OCI-LY3 (cell line): ENCODE measurements at regions not wholly inside any gene's neighbourhood (a gene's known extent, or its start where the extent isn't known, plus 50 kb on each side); places are given as distances from the start of the nearest gene placed in this dataset.
"Not testable (repeated sequence)": the region's sequence is repeated elsewhere in the genome, so short reads cannot be mapped to it uniquely, and the experiment has no call there.

Experiments used
- H2AFZ ChIP-seq: fragments of 200-600, 300-600 bp; shearing (Covaris generic); 2 replicates; pipeline ENCODE4 v1.6.0; 2014; ENCODE audit warnings: antibody characterized with exemption, low read depth, low read length
- H3K27ac ChIP-seq: fragments of 200-600, 300-600 bp; sonication (generic); 2 replicates; pipeline ENCODE4 v1.5.1; 2014; ENCODE audit warnings: mild to moderate bottlenecking, low read length, moderate library complexity, mixed read lengths
- H3K27me3 ChIP-seq: fragments of 200-600, 300-600 bp; sonication (generic); 2 replicates; pipeline ENCODE4 v1.6.1; 2014; ENCODE audit warnings: low read depth, low read length, mixed read lengths
- H3K36me3 ChIP-seq: fragments of 200-600, 300-600 bp; sonication (generic); replicated peaks from 2 replicates; pipeline ENCODE3; 2014; ENCODE audit warnings: low read depth, low read length, mixed read lengths
- H3K4me1 ChIP-seq: fragments of 300-600, 200-600 bp; sonication (generic); 2 replicates; pipeline ENCODE4 v1.6.1; 2014; ENCODE audit warnings: low read length, mixed read lengths
- H3K4me2 ChIP-seq: fragments of 200-600, 300-600 bp; sonication (generic); 2 replicates; pipeline ENCODE4 v1.6.1; 2014; ENCODE audit warnings: low read length, mixed read lengths
- H3K4me3 ChIP-seq: fragments of 300-600, 200-600 bp; sonication (generic); 2 replicates; pipeline ENCODE4 v1.5.1; 2014; ENCODE audit warnings: antibody characterized with exemption, mild to moderate bottlenecking, low read length, moderate library complexity
- H3K79me2 ChIP-seq: fragments of 300-600, 200-600 bp; shearing (Covaris generic); 2 replicates; pipeline ENCODE4 v1.6.1; 2014; ENCODE audit warnings: mild to moderate bottlenecking, low read length, mixed read lengths
- H3K9ac ChIP-seq: fragments of 300-600, 200-600 bp; shearing (Covaris generic); 2 replicates; pipeline ENCODE4 v1.6.0; 2014; ENCODE audit warnings: mild to moderate bottlenecking, low read length, moderate library complexity
- H3K9me3 ChIP-seq: fragments of 200-600, 300-600 bp; shearing (Covaris generic); 2 replicates; pipeline ENCODE4 v1.6.1; 2014; ENCODE audit warnings: low read length, mixed read lengths; ENCODE audit not compliant: insufficient read depth
- H4K20me1 ChIP-seq: fragments of 200-600, 300-600 bp; sonication (generic); 2 replicates; pipeline ENCODE4 v1.6.1; 2016; ENCODE audit warnings: low read length, mixed read lengths; ENCODE audit not compliant: insufficient read depth
- CTCF ChIP-seq: fragments of 200-600, 300-600 bp; sonication (generic); IDR thresholded peaks from 2 replicates; pipeline ENCODE4 v1.5.1; 2014; ENCODE audit warnings: antibody characterized with exemption, low read length, low read depth

DNA sequence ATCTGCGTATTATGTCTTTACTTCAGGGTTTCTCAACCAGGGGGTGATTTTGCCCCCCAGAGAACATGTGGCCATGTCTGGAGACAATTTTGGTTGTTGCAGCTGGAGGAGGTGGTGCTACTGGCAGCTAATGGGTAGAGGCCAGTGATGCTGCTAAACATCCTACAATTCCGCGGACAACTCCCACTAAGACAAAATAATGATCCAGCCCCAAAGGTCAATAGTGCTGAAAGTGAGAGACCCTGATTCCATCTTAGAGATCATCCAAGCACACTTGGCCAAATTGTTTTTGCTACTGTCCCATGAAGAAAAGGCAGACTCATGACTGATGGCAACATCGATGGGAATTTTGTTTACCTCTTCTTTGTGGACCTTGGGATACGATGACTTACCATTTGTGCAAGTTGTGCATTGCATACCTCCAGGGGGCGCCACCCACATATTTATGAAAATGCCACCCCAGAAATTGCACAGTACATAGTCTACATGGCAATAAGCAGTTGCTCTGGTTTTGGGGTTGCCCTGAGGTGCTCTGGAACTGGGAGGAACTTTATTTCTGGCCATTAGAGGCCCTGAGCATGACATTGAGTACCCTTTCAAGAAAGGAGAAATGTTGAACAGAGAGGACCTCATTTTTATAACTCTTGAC, 144.3 kb downstream of the UNC93B1 start:
- H3K9ac ChIP-seq, H3K79me2 ChIP-seq, H3K4me2 ChIP-seq, H3K36me3 ChIP-seq, H3K27ac ChIP-seq, H4K20me1 ChIP-seq, H3K4me3 ChIP-seq, H2AFZ ChIP-seq, H3K27me3 ChIP-seq, H3K9me3 ChIP-seq, H3K4me1 ChIP-seq: not testable (repeated sequence)
- TF ChIP-seq CTCF, result 0 out of 2 replicates have a peak, but pooled peaks have one; percentile 10

- not testable (repeated sequence) for H3K4me2 ChIP-seq, H3K9ac ChIP-seq, H4K20me1 ChIP-seq, H3K4me1 ChIP-seq, H3K4me3 ChIP-seq, H3K27me3 ChIP-seq, H3K27ac ChIP-seq, H3K36me3 ChIP-seq, H3K79me2 ChIP-seq, H2AFZ ChIP-seq, H3K9me3 ChIP-seq
Observed at GRCh38 chr11:67850747-67851146, 153.2 kb downstream of the UNC93B1 start.

DNA sequence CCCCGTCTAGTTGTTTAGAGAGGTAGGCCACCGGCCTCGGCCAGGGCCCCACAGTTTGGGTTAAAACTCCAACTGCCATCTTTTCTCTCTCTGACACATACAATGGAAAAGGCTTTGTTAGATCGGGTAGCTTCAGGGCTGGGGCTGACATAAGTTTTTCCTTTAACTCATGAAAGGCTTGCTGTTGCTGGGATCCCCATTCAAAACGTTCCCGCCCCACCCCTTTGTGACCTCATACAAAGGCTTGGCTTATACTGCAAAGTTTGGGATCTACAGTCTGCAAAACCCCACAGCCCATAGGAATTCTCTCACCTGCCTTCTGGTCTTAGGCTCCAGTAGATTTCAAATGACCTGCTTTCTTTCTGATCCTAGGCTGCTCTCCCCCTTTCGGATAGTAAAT, 154.1 kb downstream of the UNC93B1 start:
- H3K79me2 ChIP-seq, H3K9me3 ChIP-seq, H3K4me3 ChIP-seq, H3K27me3 ChIP-seq, H3K4me1 ChIP-seq, H3K36me3 ChIP-seq, H2AFZ ChIP-seq, H3K9ac ChIP-seq, H4K20me1 ChIP-seq, H3K27ac ChIP-seq, H3K4me2 ChIP-seq: not testable (repeated sequence)

DNA sequence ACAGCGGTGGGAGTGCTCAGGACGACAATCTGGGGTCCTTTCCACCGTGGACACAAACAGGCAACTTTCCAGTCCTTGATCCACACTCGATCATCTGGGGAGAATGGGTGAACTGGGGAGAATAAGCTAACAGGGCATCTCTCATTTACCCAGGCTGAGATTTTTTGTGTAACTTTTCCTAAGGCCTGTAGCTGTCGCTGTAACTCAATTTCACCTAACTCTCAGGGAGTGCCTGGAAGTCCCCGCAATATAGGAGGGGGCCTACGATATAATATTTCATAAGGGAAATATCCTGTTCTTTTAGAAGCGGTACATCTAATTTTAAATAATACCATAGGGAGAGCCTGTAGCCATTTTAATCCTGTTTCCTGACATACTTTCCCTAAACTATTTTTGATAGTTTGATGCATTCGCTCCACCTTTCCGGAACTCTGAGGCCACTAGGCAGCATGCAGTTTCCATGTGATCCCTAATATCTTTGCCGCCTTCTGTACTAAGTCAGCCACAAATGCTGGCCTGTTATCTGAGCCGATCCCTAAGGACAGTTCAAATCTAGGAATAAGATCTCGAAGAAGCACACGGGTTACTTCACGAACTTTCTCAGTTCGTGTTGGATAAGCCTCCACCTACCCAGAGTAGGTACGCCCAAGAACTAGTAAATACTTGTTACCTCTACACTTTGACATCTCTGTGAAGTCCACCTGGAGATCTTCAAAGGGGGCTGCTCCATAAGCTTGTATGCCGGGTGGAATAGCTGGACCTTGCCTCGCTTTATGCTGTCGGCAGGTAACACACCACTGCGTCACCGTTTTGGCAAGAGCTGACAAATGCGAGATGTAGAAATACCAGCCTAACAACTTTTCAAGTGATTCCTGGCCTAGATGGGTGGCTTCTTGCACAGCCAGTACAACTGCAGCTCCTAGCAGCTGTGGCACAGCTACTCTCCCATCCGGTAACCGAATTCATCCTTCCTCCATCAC, 155.7 kb downstream of the UNC93B1 start:
- not testable (repeated sequence) for H3K27me3 ChIP-seq, H3K36me3 ChIP-seq, H3K27ac ChIP-seq, H2AFZ ChIP-seq, H3K4me1 ChIP-seq, H3K4me3 ChIP-seq, H3K4me2 ChIP-seq, H4K20me1 ChIP-seq, H3K9ac ChIP-seq, H3K79me2 ChIP-seq, H3K9me3 ChIP-seq
- peak; percentile 50 for TF ChIP-seq CTCF

DNA sequence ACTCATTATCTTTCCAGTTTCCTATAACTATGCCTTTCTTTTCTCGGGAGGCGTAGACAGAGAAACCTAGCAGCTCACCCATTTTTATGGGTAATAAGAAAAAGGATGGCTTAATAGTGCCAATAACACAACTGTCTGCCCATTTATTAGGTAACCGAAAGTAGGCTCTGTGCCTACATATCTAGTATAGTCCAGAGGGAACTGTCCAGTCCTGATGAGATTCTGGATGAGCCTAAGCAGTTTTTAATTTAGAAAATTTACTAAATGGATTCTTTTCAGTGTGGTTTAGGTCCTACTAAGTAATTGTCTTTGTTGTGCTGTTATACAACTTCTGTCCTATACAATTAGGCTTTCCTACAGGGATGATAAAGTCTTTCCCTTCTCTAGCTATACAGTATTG, 157.6 kb downstream of the UNC93B1 start:
- H3K36me3 ChIP-seq, H3K4me3 ChIP-seq, H3K9ac ChIP-seq, H3K27me3 ChIP-seq, H3K79me2 ChIP-seq, H4K20me1 ChIP-seq, H2AFZ ChIP-seq, H3K9me3 ChIP-seq, H3K4me1 ChIP-seq, H3K4me2 ChIP-seq, H3K27ac ChIP-seq: not testable (repeated sequence)

GRCh38 chr11:67845296-67845695, 158.6 kb downstream of the UNC93B1 start:
- H2AFZ ChIP-seq, H3K36me3 ChIP-seq, H3K4me3 ChIP-seq: not testable (repeated sequence)

DNA sequence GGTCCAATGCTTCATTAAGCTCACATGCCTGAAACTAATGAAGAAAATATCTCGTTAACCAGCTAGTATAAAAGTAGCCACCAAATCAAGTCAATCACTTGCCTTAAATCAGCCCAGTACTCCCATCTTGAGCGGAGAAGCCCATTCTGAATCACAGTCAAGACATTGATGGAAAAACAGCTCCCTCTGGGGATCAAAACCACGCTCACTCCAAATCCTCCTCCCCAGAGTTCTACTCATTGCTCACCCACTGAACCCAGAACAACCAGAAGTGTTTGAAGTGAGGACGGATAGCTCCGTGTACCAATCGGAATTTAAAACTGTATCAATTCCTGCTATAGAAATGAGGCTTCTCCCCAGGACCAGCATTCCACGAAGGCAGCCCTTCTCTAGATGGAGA, 163.3 kb downstream of the UNC93B1 start:
- not testable (repeated sequence) for H3K4me3 ChIP-seq, H3K4me2 ChIP-seq, H3K27me3 ChIP-seq, H3K79me2 ChIP-seq, H3K9me3 ChIP-seq, H4K20me1 ChIP-seq, H3K9ac ChIP-seq, H3K4me1 ChIP-seq, H2AFZ ChIP-seq, H3K36me3 ChIP-seq, H3K27ac ChIP-seq

More at GRCh38 chr11:67845296-67845695, 158.6 kb downstream of the UNC93B1 start:
- H3K4me2 ChIP-seq, H3K4me1 ChIP-seq, H3K9ac ChIP-seq, H3K9me3 ChIP-seq, H4K20me1 ChIP-seq, H3K79me2 ChIP-seq, H3K27me3 ChIP-seq, H3K27ac ChIP-seq: not testable (repeated sequence)

GRCh38 chr11:67830152-67830551, 155.7 kb upstream of the ALDH3B2 start:
- not testable (repeated sequence) for H3K36me3 ChIP-seq, H4K20me1 ChIP-seq, H3K4me3 ChIP-seq, H3K27me3 ChIP-seq, H3K4me1 ChIP-seq, H3K4me2 ChIP-seq, H3K9ac ChIP-seq, H3K9me3 ChIP-seq, H3K27ac ChIP-seq, H3K79me2 ChIP-seq, H2AFZ ChIP-seq
